GM21515 (cell line): ENCODE measurements at regions not wholly inside any gene's neighbourhood (a gene's known extent, or its start where the extent isn't known, plus 50 kb on each side); places are given as distances from the start of the nearest gene placed in this dataset.
A peak's percentile ranks its signal among the peaks of the same experiment; 100 is the strongest.

Source experiments
- ATAC-seq: cut with Tn5 transposase; IDR thresholded peaks from one replicate; pipeline ENCODE4 v1.9.1; 2021; ENCODE audit not compliant: unreplicated experiment

- no peak for ATAC-seq
These were observed 84.4 kb upstream of the ETV6 start for GRCh38 chr12:11564984-11565651.

GRCh38 chr12:11565752-11566151, 83.7 kb upstream of the ETV6 start:
- no peak for ATAC-seq

DNA sequence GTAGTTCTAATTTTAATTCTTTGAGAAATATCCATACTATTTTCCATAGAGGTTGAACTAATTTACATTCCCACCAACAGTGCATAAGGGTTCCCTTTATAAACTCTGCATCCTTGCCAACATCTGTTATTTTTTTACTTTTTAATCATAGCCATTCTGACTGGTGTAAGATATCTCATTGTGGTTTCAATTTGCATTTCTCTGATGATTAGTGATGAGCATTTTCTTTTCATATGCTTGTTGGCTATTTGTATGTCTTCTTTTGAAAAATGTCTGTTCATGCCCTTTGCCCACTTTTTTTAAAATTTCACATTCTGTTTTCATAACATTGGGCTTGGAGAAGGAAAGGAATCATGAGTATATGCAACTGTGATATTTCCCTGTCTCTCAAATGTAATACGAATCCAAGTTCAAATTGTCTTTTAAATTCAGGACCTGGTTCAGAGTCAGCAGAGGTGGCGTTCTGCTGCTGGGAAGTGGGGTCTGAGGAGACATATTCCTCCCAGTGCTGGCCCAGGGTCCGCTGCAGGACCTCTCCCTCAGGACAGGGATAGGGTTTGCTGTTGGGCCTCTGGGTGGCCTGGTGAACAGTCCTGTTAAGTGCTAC, 81.2 kb upstream of the ETV6 start:
- ATAC-seq = peak; percentile 20

DNA sequence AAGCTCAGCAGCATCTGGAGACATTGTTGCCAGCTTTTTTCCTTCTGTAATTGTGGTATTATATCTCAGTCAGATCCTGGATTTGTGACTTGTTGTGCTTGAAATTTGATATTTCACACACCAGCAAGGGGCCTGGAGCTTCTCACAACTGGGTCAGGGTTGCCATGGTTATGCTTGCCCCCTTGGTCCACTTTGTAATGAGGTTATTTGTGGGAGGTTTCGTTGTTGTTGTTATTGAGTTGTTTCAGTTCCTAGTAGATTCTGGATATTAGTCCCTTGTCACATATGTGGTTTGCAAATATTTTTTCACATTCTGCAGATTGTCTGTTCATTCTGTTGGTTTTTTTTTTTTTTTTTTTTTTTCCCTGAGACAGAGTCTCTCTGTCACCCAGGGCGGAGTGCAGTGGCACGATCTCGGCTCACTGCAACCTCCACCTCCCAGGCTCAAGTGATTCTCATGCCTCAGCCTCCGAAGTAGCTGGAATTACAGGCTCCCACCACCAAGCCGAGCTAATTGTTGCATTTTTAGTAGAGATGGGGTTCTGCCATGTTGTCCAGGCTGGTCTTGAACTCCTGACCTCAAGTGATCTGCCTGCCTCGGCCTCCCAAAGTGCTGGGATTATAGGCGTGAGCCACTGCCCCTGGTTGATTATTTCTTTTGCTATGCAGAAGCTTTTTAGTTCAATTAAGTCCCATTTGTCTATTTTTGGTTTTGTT, 80.6 kb upstream of the ETV6 start:
- ATAC-seq = peak; percentile 90

DNA sequence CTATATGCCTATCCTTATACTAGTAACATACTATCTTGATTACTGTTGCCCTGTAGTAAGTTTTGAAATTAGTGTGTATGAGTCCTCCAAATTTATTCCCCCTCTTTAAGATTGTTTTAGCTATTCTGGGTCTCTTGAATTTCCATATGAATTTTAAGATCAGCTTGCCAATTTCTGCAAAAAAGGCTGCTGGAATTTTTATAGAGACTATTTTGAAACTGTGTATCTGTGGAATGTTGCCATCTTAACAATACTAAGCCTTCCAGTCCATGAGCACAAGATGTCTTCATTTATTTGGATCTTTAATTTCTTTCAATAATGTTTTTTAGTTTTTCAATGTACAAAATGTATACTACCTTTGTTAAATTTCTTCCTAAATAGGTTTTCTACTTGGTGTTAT, 79.8 kb upstream of the ETV6 start:
- ATAC-seq = no peak

DNA sequence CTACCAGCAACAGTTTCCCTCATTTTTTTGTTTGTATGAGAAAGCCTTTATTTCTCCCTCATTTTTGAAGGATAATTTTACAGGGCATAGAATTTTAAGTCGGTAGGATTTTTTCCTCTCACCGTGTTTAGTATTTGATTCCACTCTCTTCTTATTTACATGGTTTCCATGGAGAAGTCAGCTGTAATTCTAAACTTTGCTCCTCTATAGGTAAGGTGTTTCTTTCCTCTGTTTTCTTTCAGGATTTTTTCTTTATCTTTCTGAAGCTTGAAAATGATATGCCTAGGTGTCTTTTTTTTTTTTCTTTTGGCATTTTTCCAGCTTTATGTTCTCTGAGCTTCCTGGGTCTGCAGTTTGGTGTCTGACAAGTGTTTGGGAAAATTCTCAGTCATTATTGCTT, 75.6 kb upstream of the ETV6 start:
- ATAC-seq = no peak

- ATAC-seq = no peak
These were observed 73.4 kb upstream of the ETV6 start for GRCh38 chr12:11576104-11576503.

- no peak for ATAC-seq
These were observed 71.7 kb upstream of the ETV6 start for GRCh38 chr12:11577658-11578260.

DNA sequence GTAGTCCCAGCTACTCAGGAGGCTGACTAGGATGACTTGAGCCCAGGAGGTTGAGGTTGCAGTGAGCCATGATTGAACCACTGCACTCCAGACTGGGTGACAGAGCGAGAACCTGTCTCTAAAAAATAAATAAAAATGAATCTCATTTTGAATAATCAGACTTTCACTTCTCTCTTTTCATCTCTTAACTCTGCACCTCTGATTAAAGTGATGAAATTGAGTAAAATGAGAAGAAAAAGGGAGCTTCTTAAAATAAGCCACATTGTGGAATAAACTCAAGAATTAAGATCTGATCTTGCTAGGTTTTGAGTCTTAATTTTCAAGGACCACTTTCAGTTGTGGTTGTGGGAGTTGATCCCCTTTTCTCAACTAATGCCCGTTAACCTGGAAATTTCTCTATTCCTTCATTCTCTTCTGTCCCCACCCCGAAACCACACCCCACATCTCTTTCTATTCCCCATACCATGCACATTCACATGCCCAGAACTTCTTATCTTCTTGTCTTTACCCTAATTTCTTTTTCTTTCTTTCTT, 70.9 kb upstream of the ETV6 start:
- no peak for ATAC-seq

DNA sequence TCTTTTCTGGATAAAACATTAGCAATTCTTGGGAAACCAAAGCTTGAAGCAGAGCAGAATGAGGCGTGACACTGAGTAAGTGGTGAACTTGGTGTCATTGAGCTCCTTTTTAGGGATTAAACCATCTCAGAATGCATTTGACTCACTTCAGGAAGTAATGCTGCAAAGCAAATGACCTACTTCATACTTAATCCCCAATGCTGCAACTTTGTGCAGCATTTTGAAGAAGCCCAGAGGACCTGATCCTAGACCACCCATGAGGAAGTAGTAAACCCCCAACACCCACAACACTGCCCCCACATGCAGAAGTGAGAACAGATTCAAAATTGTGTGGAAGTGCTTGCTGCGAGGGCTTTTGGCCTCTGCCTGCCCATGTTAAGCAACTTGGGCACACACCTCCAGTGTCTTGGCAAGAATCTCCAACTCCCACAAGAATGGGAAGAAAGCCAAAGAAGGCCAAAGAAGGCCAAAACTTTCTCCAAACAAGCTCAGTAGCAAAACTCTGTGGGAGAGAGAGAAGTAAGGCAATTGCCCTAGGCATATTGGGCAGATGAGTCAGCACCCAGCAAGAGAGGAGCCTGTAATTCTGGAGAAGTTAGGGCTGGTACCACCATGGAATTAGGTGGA, 69.2 kb upstream of the ETV6 start:
- ATAC-seq = no peak

DNA sequence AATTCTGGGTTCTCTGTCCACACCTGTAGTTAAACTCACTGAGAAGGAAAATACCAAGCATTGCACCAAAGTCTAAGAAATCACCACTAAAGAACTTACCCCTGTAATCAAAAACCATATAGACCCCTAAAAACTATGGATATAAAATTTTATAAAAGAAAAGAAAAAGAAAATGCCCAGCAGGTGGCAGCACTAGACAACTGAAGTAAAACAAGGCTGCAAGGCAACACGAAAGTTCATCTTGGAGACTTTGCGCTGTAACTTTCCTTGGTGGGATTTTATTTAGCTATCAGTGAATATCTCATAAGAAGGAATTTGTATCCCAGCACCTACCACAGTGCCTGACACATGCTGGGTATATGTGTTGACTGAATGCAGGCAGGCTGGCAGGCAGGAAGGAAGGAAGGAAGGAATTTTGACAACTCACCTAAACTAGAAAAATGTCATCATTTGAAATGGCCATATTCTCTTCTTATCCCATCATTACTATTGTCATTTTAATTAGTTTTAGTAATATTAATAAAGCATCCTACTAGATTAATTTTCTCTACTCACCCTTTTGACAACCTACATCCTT, 68.2 kb upstream of the ETV6 start:
- ATAC-seq = no peak

DNA sequence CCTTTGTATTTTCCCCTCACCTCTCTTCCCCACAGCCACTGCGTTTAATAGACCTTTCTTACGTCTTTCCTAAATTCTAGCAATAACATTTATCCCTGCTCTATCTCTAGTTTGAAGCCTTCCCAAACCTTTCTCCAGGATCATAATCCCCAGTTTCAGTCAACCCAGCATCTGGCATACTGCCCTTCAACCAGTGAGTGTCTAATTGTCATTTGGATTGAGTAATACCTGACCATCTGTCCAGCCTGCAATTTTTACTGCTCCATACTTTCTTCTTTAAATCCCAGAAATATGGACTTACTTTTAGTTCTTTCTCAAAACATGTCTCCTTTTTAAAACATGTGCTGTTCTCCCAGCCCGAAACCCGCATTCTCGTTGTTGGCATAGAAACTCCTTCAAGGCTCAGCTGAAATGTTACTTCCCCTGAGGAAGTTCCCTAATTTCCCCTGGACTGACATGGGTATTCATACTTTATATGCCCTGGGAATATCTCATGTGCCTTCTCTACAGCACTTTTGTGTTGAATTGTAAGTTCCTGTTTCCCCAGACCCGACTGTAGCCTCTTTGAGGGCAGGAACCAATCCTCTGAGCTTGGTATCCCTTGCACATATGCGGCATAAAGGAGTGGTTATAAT, 65.1 kb upstream of the ETV6 start:
- no peak for ATAC-seq

- no peak for ATAC-seq
These were observed 57.0 kb upstream of the ETV6 start for GRCh38 chr12:11592484-11592883.

- no peak for ATAC-seq
These were observed 56.5 kb upstream of the ETV6 start for GRCh38 chr12:11593013-11593412.

GRCh38 chr12:11595080-11595479, 54.4 kb upstream of the ETV6 start:
- no peak for ATAC-seq

DNA sequence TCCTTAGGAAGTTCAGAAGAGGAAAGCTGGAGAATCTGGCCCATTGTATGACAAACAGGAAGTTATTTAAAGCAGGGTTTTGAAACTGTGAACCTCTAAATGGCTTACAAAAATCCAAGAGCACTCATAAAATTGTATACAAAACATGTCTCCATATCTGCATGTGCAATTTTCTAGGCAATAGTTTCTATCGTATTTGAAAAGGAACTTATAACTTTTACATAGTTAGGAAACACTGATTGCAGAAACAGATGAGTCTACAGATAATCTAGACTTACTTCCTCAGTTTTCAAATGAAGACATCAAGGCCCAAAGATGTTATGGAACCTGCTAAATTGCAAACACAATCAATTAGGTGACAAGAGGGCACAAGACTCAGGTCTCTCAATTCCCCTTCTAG, 53.3 kb upstream of the ETV6 start:
- ATAC-seq = no peak

GRCh38 chr12:11598900-11599299, 50.6 kb upstream of the ETV6 start:
- ATAC-seq = no peak
